Activated CD8-positive, alpha-beta memory T cell treated with anti-CD3 and anti-CD28 coated beads for 48 hours (primary cell): ENCODE measurements at regions not wholly inside any gene's neighbourhood (a gene's known extent, or its start where the extent isn't known, plus 50 kb on each side); places are given as distances from the start of the nearest gene placed in this dataset.

ENCODE experiments used
- DNase-seq, 3 experiments: peaks; one replicate each; pipeline ENCODE4 v3.0.0-alpha.2; 2020; ENCODE audit warnings: low read depth in 2 of 3, low spot score in 2 of 3

DNA sequence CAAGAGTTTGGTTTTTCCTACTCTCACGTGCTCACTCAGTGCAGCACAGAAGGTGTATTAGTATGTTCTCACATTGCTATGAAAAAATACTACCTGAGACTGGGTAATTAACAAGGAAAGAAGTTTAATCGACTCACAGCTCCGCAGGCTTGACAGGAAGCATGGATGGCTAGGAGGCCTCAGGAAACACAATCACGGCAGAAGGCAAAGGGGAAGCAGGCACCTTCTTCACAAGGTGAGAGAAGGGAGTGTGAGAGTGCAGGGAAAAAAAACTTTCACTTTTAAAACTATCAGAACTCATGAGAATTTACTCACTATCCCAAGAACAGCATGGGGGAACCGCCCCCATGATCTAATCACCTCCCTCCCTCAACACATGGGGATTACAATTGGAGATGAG lies 185.8 kb upstream of the TMPO start:
- DNase-seq, result no peak

- no peak for DNase-seq
Observed at GRCh38 chr12:98332642-98333041, 182.7 kb upstream of the TMPO start.

DNA sequence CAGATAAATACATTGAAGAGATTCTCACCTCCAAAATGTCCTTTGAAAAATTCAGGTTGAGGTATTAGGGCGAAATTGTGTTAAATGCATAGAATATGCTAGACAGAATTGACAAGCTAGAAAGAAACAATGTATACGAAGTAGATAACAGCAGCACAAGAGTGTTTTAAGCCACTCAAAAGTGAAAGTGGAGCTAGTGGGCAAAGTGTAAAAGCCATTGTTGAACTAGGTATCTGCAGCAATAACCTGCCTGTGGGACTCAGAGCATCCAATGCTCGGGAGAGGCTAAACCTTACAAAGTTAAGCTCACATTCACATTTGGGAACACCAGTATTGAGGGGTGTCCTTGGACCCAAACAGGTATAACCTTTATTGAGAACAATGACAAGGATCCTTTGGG lies 180.6 kb upstream of the TMPO start:
- no peak for DNase-seq

DNA sequence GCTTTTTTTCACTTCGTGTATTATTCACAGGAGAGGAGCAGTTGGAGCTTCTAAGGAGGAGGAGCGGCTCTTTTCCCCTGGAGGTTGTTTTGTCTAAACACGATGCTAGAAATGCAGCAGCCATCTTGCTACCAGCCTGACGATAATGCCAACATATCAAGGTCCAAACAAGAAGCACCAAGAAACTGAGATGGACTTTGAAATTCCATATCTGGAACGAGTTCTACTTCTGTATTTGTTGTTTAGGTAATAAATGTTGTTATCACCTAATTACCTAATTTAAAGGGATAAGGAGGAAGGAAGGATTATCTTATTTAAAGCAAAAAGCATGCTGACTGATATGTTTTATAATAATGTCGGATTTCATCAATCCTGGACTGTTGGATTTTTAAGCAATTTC lies 174.4 kb upstream of the TMPO start:
- DNase-seq, result no peak

GRCh38 chr12:98341732-98342131 lies 173.7 kb upstream of the TMPO start:
- no peak for DNase-seq

DNA sequence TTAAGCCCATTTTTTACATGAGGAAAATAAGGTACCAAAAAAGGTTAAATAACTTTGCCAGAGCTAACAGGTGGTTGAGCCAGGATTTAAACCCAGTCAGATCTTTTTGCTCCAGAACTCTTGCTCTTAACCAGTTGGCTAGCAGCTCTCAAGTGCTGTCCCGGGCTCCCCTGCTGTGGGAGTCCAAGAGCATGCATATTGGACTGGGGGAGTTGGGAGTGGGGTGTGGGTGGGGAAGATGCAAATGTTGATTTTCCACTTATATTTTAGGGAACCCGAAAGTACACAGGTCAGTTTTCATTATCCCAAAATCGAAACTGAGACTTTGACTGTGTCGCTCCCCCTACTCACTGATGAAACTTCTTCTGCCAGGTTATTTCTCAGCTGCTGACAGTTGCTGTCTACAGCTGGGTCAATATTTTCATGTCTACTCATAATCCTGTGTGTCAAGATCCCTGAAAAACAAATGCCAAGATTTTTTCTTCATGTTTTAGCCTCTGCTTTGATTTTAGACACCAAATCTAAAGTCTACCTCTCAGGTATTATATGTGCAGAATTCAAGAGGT lies 172.3 kb upstream of the TMPO start:
- no peak for DNase-seq

DNA sequence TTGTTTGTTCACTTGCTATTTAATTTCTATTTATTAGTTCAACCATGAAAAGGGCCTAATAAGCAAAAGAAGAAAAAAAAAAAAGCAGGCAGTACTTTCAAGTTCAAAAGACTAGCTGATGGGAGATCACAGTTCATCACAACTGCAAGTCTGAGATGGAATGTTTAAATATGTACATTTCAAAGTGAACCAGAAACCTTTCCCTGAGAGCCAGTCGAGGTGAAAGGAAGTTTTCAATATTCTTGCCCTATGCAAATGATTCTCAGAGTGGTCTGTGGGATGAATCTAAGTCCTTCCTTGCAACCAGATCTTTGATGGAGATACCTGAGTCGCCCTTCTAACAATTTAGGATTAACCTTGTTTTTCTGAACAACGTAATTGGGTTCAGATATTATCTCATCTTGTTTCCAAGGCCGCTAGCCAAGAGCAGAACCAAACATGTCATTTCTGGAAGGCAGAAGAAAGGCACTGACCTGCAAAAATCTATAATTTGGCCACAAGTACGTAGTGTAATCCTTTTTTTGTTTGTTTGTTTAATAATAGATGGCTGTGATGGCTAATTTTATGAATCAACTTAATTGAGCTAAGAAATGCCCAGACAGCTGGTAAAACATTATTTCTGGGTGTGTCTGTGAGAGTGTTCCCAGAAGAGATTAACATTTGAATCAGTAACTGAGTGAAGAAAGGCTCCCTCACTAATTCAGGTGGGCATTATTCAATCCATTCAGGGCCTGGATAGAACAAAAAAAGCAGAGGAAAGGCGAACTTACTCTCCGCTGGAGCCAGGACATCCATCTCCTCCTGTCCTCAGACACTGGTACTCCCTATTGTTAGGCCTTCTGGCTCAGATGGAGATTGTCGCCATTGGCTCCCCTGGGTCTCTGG lies 171.1 kb upstream of the TMPO start:
- DNase-seq, result no peak

DNA sequence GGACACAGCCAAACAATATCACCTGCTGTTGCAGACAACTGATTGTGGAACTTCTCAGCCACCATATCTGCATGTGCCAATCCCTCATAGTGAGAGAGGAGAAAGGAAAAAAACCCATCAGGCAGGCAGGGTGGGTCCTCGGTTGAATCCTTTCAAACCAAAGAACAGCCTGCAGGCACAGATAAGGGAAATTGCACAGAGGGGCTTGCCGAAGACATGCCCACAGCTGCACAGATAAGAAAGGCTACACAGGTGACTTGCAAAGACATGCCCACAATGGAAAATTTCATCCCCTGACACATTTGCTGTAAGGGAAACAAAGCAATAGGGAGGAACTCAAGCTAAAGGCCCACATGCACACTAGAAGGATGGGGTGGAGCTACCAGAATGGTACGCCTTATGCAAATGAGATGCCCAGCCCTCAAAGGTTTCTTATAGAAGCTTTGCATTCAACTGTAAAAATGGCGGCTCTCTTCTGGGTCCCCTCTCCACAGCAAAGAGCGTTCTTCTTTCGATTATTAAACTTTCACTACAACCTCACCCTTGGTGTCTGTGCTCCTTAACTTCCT lies 170.0 kb upstream of the TMPO start:
- no peak for DNase-seq

DNA sequence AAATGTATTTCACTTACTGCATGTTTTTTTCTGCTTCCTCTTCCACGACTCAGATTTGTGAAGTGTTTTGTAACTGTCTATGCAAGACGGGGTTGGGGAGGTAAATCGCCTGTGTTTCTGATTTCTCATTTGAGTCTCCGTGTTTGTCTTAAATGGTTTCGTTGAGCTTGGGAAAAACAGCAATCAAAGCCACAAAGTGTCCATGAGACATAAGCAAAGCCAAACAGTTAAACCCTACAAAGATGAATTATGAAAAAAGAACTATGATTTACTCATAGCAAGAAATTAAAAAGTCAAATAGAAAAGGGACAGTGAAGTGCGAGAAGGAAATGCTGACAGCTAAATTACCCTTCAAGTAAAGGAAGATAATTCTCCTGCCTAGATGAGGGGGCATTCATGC lies 164.3 kb upstream of the TMPO start:
- no peak for DNase-seq

GRCh38 chr12:98351784-98352183 lies 163.6 kb upstream of the TMPO start:
- no peak for DNase-seq

GRCh38 chr12:98352218-98352811 lies 163.1 kb upstream of the TMPO start:
- no peak for DNase-seq

GRCh38 chr12:98352835-98353234 lies 162.6 kb upstream of the TMPO start:
- no peak for DNase-seq

DNA sequence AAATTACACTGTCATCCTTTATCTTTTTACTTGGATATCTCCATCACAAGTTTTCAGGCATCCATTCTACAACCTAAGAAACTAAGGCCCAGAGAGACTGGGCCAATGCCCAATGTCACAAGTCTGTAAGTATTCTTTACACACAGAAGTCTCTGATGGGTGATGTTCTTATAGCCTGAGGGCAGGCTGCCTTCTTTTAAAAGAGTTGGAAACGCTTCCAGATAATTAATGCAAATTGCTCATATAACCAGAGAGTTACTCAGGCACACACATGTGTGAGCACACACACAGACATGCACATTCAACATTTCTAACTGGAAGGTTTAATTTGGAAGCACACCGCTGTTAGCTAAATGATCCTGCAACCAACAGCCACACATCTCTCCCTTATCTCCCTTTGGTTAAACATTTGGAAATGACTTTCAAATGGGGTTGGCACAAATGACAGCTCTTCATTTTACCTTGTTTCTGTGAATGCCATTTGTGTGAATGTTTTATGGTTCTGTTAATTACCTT lies 160.8 kb upstream of the TMPO start:
- no peak for DNase-seq

DNA sequence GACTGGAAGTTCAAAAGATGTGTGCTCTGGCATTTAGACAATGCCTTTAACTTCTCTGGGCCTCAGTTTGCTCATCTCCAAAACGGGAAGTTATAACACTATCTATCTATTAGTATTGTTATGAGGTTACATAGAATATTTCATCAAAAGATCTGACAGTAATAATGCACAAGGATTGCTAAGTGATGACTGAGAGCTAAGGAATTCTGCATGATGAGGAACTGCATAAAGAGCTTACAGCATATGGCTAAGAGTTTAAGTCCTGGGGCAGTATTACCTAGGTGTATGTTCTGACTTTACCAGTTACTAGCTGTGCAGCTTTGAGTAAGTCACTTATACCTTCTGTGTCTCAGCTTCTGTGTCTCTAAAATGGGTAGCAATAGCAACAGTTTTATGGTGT lies 160.1 kb upstream of the TMPO start:
- no peak for DNase-seq

GRCh38 chr12:98355933-98356332 lies 159.5 kb upstream of the TMPO start:
- DNase-seq, result no peak

DNA sequence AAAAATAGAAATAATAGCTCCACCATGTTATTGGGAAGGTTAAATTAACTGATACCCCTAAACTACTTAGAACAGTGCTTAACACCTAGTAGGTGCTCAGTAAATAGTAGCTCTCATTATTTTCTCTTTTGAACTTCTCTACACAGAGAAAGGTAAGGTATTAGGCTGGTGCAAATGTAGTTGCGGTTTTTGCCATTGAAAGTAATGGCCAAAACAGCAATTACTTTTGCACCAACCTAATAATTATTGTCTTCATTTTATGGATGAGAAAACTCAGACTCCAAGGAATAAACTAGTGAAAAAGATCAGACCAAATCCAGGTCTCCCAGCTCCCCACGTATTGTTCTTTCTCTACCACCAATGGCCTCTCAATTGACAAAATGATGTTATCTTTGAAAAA lies 157.2 kb upstream of the TMPO start:
- DNase-seq, result no peak

DNA sequence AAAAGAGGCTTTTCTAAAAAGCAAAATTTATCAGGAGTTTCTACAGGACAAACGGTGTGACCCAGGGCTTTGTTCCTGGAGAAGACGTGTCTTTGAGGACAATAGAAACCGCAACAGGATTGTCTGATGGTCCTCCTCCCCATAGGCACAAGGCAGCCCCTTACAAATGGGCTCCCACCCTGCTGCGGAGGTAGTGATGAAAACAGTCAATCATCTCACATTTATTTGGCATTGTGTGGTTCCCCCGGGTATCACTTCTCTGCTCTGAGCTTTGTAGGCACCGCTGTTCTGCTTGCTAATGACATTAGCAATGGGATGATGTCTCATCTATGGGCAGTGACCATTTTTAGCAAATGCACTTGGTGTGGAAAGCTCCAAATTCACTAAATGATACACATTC lies 155.5 kb upstream of the TMPO start:
- DNase-seq, result no peak

DNA sequence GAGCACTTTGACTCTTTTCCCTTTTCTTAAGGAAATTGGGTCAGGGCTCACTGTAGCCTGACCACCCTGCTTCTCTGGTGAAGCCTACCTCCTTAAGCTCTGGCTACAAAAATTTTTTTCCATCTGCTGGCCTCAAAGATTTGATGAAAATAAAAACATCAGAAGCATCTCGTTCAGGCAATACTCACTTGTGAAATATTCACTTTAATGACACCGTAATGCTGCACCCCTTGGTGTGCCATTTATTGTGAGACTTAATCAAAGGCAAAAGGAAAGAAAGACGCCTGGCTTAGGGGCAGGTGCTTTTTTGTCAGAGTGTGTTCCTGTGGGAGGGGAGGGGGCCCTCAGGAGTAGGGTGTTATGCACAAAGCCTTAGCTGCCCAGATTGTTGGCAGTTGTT lies 155.0 kb upstream of the TMPO start:
- DNase-seq, result no peak

GRCh38 chr12:98369581-98369980 lies 145.8 kb upstream of the TMPO start:
- no peak for DNase-seq

GRCh38 chr12:98370976-98371375 lies 144.4 kb upstream of the TMPO start:
- no peak for DNase-seq

DNA sequence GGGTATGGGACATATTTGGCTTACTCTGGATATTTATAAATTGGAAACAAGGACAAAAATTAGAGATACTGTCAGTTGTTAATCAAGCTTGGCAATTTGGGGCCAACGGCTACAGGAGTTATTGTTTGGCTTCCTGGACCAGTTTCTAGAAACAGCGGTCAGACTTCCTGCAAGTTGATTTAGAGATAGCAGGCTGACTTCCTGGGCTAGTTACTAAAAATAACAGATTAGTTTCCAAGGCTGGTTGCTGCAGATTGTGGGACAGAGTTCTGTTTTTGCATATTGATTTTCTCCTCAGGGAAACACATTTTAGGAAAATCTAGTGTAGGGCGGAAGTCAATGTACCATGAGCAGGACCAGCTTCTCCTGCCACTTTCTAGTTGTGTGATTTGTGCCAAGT lies 144.0 kb upstream of the TMPO start:
- DNase-seq, result no peak
